OCI-LY1 (cell line): ENCODE measurements at regions not wholly inside any gene's neighbourhood (a gene's known extent, or its start where the extent isn't known, plus 50 kb on each side); places are given as distances from the start of the nearest gene placed in this dataset.

Source experiments
- EZH2 ChIP-seq: fragments of 200-600 bp; sonication (generic), shearing (Covaris generic); IDR thresholded peaks from 2 replicates; pipeline ENCODE4 v1.8.0; 2017; ENCODE audit warnings: borderline replicate concordance, mixed run types, mild to moderate bottlenecking, antibody characterized with exemption, low read length, moderate library complexity, mixed read lengths
- TF ChIP-seq, protein P1 (sequence below): fragments of 200-600 bp; sonication (generic), shearing (Covaris generic); IDR thresholded peaks from 2 replicates; pipeline ENCODE4 v1.5.1; 2017; ENCODE audit warnings: mild to moderate bottlenecking, antibody characterized with exemption, low read length, moderate library complexity, mixed read lengths

DNA sequence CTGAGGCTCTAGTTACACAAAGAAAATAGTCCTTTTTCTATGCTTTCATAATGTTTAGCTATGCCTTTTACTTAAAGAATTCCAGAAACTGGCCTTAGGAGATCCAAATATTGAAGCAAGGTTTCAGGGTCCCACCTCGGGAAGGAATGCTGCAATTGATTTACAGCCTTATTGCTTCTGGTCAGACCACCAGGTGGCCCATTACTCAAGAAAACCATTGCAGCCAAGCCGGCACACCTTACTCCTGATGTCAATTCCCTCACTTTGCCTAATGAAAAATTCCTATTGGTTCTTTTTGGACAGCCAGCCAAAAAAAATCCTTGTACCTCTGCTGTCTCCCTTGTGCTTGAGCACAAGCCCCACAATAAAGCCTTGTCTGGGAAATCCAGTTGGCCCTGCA, 173.9 kb downstream of the LMBRD1 start:
- TF ChIP-seq, protein P1, sequence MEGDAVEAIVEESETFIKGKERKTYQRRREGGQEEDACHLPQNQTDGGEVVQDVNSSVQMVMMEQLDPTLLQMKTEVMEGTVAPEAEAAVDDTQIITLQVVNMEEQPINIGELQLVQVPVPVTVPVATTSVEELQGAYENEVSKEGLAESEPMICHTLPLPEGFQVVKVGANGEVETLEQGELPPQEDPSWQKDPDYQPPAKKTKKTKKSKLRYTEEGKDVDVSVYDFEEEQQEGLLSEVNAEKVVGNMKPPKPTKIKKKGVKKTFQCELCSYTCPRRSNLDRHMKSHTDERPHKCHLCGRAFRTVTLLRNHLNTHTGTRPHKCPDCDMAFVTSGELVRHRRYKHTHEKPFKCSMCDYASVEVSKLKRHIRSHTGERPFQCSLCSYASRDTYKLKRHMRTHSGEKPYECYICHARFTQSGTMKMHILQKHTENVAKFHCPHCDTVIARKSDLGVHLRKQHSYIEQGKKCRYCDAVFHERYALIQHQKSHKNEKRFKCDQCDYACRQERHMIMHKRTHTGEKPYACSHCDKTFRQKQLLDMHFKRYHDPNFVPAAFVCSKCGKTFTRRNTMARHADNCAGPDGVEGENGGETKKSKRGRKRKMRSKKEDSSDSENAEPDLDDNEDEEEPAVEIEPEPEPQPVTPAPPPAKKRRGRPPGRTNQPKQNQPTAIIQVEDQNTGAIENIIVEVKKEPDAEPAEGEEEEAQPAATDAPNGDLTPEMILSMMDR: no peak
- no peak for TF ChIP-seq EZH2
